ENCODE measurements at regions not wholly inside any gene's neighbourhood (a gene's known extent, or its start where the extent isn't known, plus 50 kb on each side); places are given as distances from the start of the nearest gene placed in this dataset.

DNA sequence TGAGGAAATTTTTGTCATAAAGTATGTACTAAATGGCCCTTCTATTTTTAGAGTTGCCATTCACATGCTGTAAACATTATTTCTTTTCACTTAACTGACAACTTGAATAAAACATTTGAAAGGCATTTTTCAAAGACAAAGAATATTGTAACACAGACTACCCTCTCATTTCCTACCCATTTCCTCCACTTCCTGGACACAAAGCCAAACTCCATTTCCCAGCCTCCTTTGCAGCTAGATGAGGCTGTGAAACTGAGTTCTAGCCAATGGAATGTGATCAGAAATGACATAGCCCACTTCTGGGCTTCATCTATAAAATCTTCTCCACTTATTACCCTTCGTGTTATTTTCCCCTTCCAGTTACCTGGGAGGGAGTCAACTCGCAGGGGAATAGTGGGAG, 288.9 kb upstream of the DPH6 start:
- WGBS, 2 donors (ENCODE audit: low coverage in 1 of 2), result 83 to 96% methylated on average over 1 to 2 of the region's 2 CpGs
- Histone ChIP-seq H3K4me3 (no peak overlapping the region), H3K9me3 (no peaks in the 10 kb centered on the region), H3K4me1 (peaks cover 0 to 32% (median 0%) of the 10 kb centered on the region in 3 donors), H3K27me3 (no peaks in the 10 kb centered on the region), H3K36me3 (no peaks in the 10 kb centered on the region), H3K27ac (no peak overlapping the region)
- TF ChIP-seq POLR2AphosphoS5 (IDR thresholded peaks at IDR 0.05) (no peak), EP300 (IDR thresholded peaks at IDR 0.05) (no peak)
- ATAC-seq, result no peak

GRCh38 chr15:35838424-35839111, 292.6 kb upstream of the DPH6 start:
- no peak overlapping the region for H3K4me3 ChIP-seq
- 85% methylated on average over 7 to 12 of the region's 12 CpGs for WGBS, 2 donors (ENCODE audit: low coverage in 1 of 2)
- no peaks in the 10 kb centered on the region for H3K36me3 ChIP-seq
- H3K27ac ChIP-seq, result no peak overlapping the region
- H3K27me3 ChIP-seq, result no peaks in the 10 kb centered on the region
- TF ChIP-seq, protein P1, sequence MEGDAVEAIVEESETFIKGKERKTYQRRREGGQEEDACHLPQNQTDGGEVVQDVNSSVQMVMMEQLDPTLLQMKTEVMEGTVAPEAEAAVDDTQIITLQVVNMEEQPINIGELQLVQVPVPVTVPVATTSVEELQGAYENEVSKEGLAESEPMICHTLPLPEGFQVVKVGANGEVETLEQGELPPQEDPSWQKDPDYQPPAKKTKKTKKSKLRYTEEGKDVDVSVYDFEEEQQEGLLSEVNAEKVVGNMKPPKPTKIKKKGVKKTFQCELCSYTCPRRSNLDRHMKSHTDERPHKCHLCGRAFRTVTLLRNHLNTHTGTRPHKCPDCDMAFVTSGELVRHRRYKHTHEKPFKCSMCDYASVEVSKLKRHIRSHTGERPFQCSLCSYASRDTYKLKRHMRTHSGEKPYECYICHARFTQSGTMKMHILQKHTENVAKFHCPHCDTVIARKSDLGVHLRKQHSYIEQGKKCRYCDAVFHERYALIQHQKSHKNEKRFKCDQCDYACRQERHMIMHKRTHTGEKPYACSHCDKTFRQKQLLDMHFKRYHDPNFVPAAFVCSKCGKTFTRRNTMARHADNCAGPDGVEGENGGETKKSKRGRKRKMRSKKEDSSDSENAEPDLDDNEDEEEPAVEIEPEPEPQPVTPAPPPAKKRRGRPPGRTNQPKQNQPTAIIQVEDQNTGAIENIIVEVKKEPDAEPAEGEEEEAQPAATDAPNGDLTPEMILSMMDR (IDR thresholded peaks at IDR 0.05), result no peak
- no peak for TF ChIP-seq POLR2AphosphoS5 (IDR thresholded peaks at IDR 0.05)
- no peak for TF ChIP-seq POLR2A (IDR thresholded peaks at IDR 0.05)
- no peak for TF ChIP-seq EP300 (IDR thresholded peaks at IDR 0.05)
- H3K9me3 ChIP-seq, result no peaks in the 10 kb centered on the region
- peaks cover 0 to 21% (median 0%) of the 10 kb centered on the region in 3 donors for H3K4me1 ChIP-seq
- no peak for ATAC-seq

DNA sequence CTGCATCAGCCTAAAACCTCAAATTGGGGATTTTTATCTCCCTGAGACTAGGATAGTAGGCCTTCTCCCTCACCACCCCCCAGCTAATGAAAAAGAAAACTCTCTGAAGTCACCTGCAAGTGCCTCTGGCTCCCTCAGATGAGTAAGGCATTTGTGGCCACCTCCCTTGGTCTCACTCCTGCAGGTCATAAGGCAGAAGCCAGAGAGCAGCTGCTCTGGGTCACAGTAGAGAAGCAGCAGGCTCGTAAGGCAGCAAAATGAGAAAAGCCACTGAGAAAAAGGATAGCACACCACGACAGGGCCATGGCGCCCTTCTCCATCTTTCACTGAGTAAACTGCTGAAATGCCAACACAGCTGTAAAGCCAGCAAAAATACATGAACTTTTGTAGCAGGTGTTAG, 296.7 kb upstream of the DPH6 start:
- Histone ChIP-seq H3K9me3 (no peaks in the 10 kb centered on the region), H3K36me3 (no peaks in the 10 kb centered on the region), H3K4me3 (no peak overlapping the region), H3K27ac (no peak overlapping the region), H3K4me1 (peaks cover 0 to 8% (median 0%) of the 10 kb centered on the region in 3 donors), H3K27me3 (no peaks in the 10 kb centered on the region)
- ATAC-seq, result no peak
- WGBS, 2 donors (ENCODE audit: low coverage in 1 of 2), result no CpG with 5 or more reads among the region's 3 CpGs
- TF ChIP-seq POLR2A (IDR thresholded peaks at IDR 0.05) (no peak), POLR2AphosphoS5 (IDR thresholded peaks at IDR 0.05) (no peak)
- TF ChIP-seq, protein P1 (IDR thresholded peaks at IDR 0.05), result no peak

DNA sequence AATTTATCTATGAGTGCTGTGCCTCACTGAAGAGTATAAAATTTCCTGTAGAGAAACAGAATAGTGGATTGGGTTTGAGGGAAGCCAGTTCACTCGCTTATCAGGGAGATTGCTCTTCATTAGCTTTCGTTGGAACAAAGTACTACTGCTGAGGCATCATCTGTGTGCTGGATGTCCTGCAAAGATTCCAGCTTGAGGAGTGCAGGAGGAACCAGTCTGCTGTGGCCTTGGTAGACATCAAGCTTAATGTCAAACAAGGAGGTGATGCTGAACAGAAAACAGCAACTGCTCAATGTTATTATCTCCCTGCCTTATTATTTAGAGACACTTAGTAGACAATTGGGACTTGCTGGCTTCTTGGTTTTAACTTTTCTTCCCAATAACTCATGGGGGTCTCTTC, 297.5 kb upstream of the DPH6 start:
- peaks cover 0 to 8% (median 0%) of the 10 kb centered on the region in 3 donors for H3K4me1 ChIP-seq
- 61% methylated on average over 2 of the region's 2 CpGs; no CpG with 5 or more reads in 1 of the 2 donors for WGBS, 2 donors (ENCODE audit: low coverage in 1 of 2)
- no peak for ATAC-seq
- H3K36me3 ChIP-seq, result no peaks in the 10 kb centered on the region
- no peak overlapping the region for H3K27ac ChIP-seq
- H3K27me3 ChIP-seq, result no peaks in the 10 kb centered on the region
- no peak overlapping the region for H3K4me3 ChIP-seq
- TF ChIP-seq, protein P1 (IDR thresholded peaks at IDR 0.05), result no peak
- TF ChIP-seq POLR2AphosphoS5 (IDR thresholded peaks at IDR 0.05) (no peak), POLR2A (IDR thresholded peaks at IDR 0.05) (no peak), EP300 (IDR thresholded peaks at IDR 0.05) (no peak)
- H3K9me3 ChIP-seq, result no peaks in the 10 kb centered on the region

- ATAC-seq, result no peak
- Histone ChIP-seq H3K4me1 (no peaks in the 10 kb centered on the region), H3K4me3 (no peak overlapping the region), H3K9me3 (no peaks in the 10 kb centered on the region), H3K27me3 (no peaks in the 10 kb centered on the region), H3K36me3 (no peaks in the 10 kb centered on the region), H3K27ac (no peak overlapping the region)
- 80 to 96% methylated on average over 1 to 2 of the region's 2 CpGs for WGBS, 2 donors (ENCODE audit: low coverage in 1 of 2)
- no peak for TF ChIP-seq POLR2A (IDR thresholded peaks at IDR 0.05)
Measured at GRCh38 chr15:35850284-35850683, 304.3 kb upstream of the DPH6 start.

GRCh38 chr15:35851491-35851890, 305.5 kb upstream of the DPH6 start:
- no peak overlapping the region for H3K27ac ChIP-seq
- H3K9me3 ChIP-seq, result no peaks in the 10 kb centered on the region
- no peaks in the 10 kb centered on the region for H3K4me1 ChIP-seq
- H3K27me3 ChIP-seq, result no peaks in the 10 kb centered on the region
- no peaks in the 10 kb centered on the region for H3K36me3 ChIP-seq
- 100% methylated on average over 1 of the region's 1 CpG for WGBS, 2 donors (ENCODE audit: low coverage in 1 of 2)
- no peak overlapping the region for H3K4me3 ChIP-seq
- TF ChIP-seq, protein P1 (IDR thresholded peaks at IDR 0.05), result no peak
- TF ChIP-seq EP300 (IDR thresholded peaks at IDR 0.05) (no peak), POLR2A (IDR thresholded peaks at IDR 0.05) (no peak), POLR2AphosphoS5 (IDR thresholded peaks at IDR 0.05) (no peak)
- ATAC-seq, result no peak

Data from gastroesophageal sphincter (tissue), 4 donors.